ENCODE measurements at regions not wholly inside any gene's neighbourhood (a gene's known extent, or its start where the extent isn't known, plus 50 kb on each side); places are given as distances from the start of the nearest gene placed in this dataset.

DNA sequence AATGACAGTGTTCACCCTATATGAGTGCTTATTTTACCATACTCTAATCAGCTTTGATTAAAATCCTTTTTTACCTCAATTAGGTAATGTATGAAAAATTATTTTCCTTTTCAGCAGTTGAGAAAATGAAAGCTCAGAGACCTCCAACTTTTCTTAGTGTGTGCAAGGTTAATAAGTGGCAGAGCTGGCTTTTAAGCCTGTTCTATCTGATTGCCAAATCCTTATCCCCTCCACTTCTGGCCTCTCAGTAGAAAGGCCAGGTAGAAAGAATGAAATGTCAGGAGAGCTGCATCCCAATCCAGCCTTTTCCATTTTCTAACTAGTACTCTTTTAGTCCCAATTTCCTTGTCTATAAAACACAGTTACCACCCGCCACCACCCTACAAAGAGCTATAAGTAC is 67.6 kb upstream of the LCLAT1 start:
- H3K27me3 ChIP-seq (ENCODE audit: control insufficient read depth, low read length), result peaks cover 16% of the 10 kb centered on the region; the same call in 1 of the 2 replicates
- no peak overlapping the region for H3K4me3 ChIP-seq (ENCODE audit: low read length)
- no peaks in the 10 kb centered on the region for H3K4me1 ChIP-seq (ENCODE audit: control insufficient read depth, low read length)
- H4K20me1 ChIP-seq (ENCODE audit: control insufficient read depth, insufficient read depth, low read depth, low read length), result no peaks in the 10 kb centered on the region
- no peaks in the 10 kb centered on the region for H3F3A ChIP-seq (ENCODE audit: control insufficient read depth, insufficient read depth)
- H3K9me2 ChIP-seq (replicated peaks; ENCODE audit: control insufficient read depth, low read length), result no peaks in the 10 kb centered on the region
- H3K9me3 ChIP-seq (ENCODE audit: control insufficient read depth, insufficient read depth, low read length), result no peaks in the 10 kb centered on the region
- H3K79me2 ChIP-seq (ENCODE audit: control insufficient read depth, low read length), result no peaks in the 10 kb centered on the region
- H3K27ac ChIP-seq (ENCODE audit: low read depth, low read length), result no peak overlapping the region
- H3K4me2 ChIP-seq (ENCODE audit: low read length), result no peak overlapping the region
- no peaks in the 10 kb centered on the region for H3K36me3 ChIP-seq (ENCODE audit: control insufficient read depth, low read length)
- no peak for TF ChIP-seq EZH2phosphoT487 (IDR thresholded peaks at IDR 0.05; ENCODE audit: borderline replicate concordance, low read length)
- TF ChIP-seq, protein P1, sequence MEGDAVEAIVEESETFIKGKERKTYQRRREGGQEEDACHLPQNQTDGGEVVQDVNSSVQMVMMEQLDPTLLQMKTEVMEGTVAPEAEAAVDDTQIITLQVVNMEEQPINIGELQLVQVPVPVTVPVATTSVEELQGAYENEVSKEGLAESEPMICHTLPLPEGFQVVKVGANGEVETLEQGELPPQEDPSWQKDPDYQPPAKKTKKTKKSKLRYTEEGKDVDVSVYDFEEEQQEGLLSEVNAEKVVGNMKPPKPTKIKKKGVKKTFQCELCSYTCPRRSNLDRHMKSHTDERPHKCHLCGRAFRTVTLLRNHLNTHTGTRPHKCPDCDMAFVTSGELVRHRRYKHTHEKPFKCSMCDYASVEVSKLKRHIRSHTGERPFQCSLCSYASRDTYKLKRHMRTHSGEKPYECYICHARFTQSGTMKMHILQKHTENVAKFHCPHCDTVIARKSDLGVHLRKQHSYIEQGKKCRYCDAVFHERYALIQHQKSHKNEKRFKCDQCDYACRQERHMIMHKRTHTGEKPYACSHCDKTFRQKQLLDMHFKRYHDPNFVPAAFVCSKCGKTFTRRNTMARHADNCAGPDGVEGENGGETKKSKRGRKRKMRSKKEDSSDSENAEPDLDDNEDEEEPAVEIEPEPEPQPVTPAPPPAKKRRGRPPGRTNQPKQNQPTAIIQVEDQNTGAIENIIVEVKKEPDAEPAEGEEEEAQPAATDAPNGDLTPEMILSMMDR (IDR thresholded peaks at IDR 0.05; ENCODE audit: low read depth, low read length, poor library complexity, severe bottlenecking), result no peak

DNA sequence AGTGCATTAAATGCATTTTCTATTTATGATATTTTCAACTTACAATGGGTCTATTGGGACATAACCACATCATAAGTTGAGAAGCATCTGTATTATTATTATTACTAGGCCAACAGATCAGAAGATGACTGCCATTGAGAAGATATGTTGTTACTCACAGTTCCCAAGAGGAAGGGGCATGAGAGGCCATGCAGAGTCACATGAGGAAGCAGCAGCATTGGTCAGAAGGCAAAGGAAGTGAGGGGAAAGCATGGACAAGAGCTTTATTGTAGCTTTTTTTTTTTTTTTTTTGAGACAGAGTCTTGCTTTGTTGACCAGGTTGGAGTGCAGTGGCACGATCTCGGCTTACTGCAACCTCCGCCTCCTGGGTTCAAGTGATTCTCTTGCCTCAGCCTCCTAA is 66.2 kb upstream of the LCLAT1 start:
- Histone ChIP-seq H3K9me3 (ENCODE audit: control insufficient read depth, insufficient read depth, low read length) (no peaks in the 10 kb centered on the region), H3K9me2 (replicated peaks; ENCODE audit: control insufficient read depth, low read length) (no peaks in the 10 kb centered on the region), H3F3A (ENCODE audit: control insufficient read depth, insufficient read depth) (no peaks in the 10 kb centered on the region), H3K79me2 (ENCODE audit: control insufficient read depth, low read length) (no peaks in the 10 kb centered on the region), H4K20me1 (ENCODE audit: control insufficient read depth, insufficient read depth, low read depth, low read length) (no peaks in the 10 kb centered on the region), H3K4me2 (ENCODE audit: low read length) (no peak overlapping the region), H3K27ac (ENCODE audit: low read depth, low read length) (no peak overlapping the region), H3K36me3 (ENCODE audit: control insufficient read depth, low read length) (no peaks in the 10 kb centered on the region), H3K4me3 (ENCODE audit: low read length) (no peak overlapping the region), H3K27me3 (ENCODE audit: control insufficient read depth, low read length) (peaks cover 22% of the 10 kb centered on the region; the same call in 1 of the 2 replicates), H3K4me1 (ENCODE audit: control insufficient read depth, low read length) (no peaks in the 10 kb centered on the region)
- TF ChIP-seq, protein P1 (IDR thresholded peaks at IDR 0.05; ENCODE audit: low read depth, low read length, poor library complexity, severe bottlenecking), result no peak

DNA sequence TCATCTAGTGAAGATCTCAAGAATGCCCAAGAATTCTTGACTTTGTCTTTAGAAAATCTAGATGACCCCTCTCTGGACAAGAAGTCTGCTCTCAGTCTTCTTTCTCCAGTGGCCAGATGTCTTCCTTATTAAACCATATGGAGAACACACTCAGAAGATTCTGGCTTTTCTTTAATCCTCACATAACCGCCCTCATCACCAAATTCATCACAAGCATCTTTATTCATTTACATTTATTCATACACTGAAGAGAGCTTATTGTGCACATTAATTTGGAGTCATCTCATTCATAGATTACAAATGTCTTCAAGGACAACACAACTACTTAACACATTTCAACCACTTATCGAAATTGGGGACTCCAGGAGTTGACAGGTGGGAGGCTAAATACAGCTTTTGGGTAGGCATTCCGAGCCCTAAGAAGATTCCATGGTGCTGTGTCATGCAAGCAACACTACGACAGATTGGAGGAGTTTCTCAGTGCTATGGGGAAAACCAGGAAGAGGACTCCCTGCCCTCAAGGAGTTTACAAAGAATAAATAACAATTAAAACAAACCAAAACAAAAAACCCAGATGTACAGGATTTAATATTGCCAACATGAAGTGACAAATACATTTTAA is 64.8 kb upstream of the LCLAT1 start:
- no peaks in the 10 kb centered on the region for H4K20me1 ChIP-seq (ENCODE audit: control insufficient read depth, insufficient read depth, low read depth, low read length)
- no peaks in the 10 kb centered on the region for H3F3A ChIP-seq (ENCODE audit: control insufficient read depth, insufficient read depth)
- TF ChIP-seq, protein P1 (IDR thresholded peaks at IDR 0.05; ENCODE audit: low read depth, low read length, poor library complexity, severe bottlenecking), result no peak
- TF ChIP-seq EZH2phosphoT487 (IDR thresholded peaks at IDR 0.05; ENCODE audit: borderline replicate concordance, low read length), result no peak
- H3K27ac ChIP-seq (ENCODE audit: low read depth, low read length), result no peak overlapping the region
- H3K4me2 ChIP-seq (ENCODE audit: low read length), result no peak overlapping the region
- H3K9me2 ChIP-seq (replicated peaks; ENCODE audit: control insufficient read depth, low read length), result no peaks in the 10 kb centered on the region
- peaks cover 22% of the 10 kb centered on the region; the same call in 1 of the 2 replicates for H3K27me3 ChIP-seq (ENCODE audit: control insufficient read depth, low read length)
- no peak overlapping the region for H3K4me3 ChIP-seq (ENCODE audit: low read length)
- no peaks in the 10 kb centered on the region for H3K4me1 ChIP-seq (ENCODE audit: control insufficient read depth, low read length)
- H3K36me3 ChIP-seq (ENCODE audit: control insufficient read depth, low read length), result no peaks in the 10 kb centered on the region
- H3K79me2 ChIP-seq (ENCODE audit: control insufficient read depth, low read length), result no peaks in the 10 kb centered on the region
- H3K9me3 ChIP-seq (ENCODE audit: control insufficient read depth, insufficient read depth, low read length), result no peaks in the 10 kb centered on the region

Data from DOHH2 (cell line).